DMS53 treated with DMSO at 0.1 percent for 48 hours (cell line): ENCODE measurements at regions not wholly inside any gene's neighbourhood (a gene's known extent, or its start where the extent isn't known, plus 50 kb on each side); places are given as distances from the start of the nearest gene placed in this dataset.
"Not testable (repeated sequence)": the region's sequence is repeated elsewhere in the genome, so short reads cannot be mapped to it uniquely, and the experiment has no call there.

ENCODE experiments used
- DNase-seq: peaks from one replicate; lab custom pipeline; 2025; ENCODE audit not compliant: unreplicated experiment; lab: John Stamatoyannopoulos, UW

- DNase-seq, result not testable (repeated sequence)
These were observed 311.1 kb upstream of the CNTNAP2 start for GRCh38 chr7:145805496-145805895.

- no peak for DNase-seq
These were observed 319.1 kb upstream of the CNTNAP2 start for GRCh38 chr7:145797507-145797906.

- DNase-seq, result no peak
These were observed 321.5 kb upstream of the CNTNAP2 start for GRCh38 chr7:145795132-145795531.

- DNase-seq, result peak; percentile 66
These were observed 331.5 kb upstream of the CNTNAP2 start for GRCh38 chr7:145784809-145785780.

- DNase-seq, result peak; percentile 12
These were observed 335.2 kb upstream of the CNTNAP2 start for GRCh38 chr7:145781388-145781787.

GRCh38 chr7:145779140-145779539 lies 337.5 kb upstream of the CNTNAP2 start:
- no peak for DNase-seq

GRCh38 chr7:145774777-145775176 lies 341.8 kb upstream of the CNTNAP2 start:
- DNase-seq, result no peak

- no peak for DNase-seq
These were observed 363.6 kb upstream of the CNTNAP2 start for GRCh38 chr7:145753004-145753403.

GRCh38 chr7:145737617-145738016 lies 379.0 kb upstream of the CNTNAP2 start:
- no peak for DNase-seq

- DNase-seq, result no peak
These were observed 381.5 kb upstream of the CNTNAP2 start for GRCh38 chr7:145735061-145735460.

GRCh38 chr7:145732521-145732920 lies 384.1 kb upstream of the CNTNAP2 start:
- DNase-seq, result no peak

- no peak for DNase-seq
These were observed 386.9 kb upstream of the CNTNAP2 start for GRCh38 chr7:145729691-145730090.

- no peak for DNase-seq
These were observed 398.5 kb upstream of the CNTNAP2 start for GRCh38 chr7:145718129-145718528.

- DNase-seq, result no peak
These were observed 416.1 kb upstream of the CNTNAP2 start for GRCh38 chr7:145700488-145700887.

GRCh38 chr7:145698526-145699262 lies 417.9 kb upstream of the CNTNAP2 start:
- DNase-seq, result no peak

- DNase-seq, result not testable (repeated sequence)
These were observed 419.0 kb upstream of the CNTNAP2 start for GRCh38 chr7:145697412-145698107.

GRCh38 chr7:145696071-145696470 lies 420.5 kb upstream of the CNTNAP2 start:
- DNase-seq, result no peak

GRCh38 chr7:145692237-145692950 lies 424.2 kb upstream of the CNTNAP2 start:
- DNase-seq, result no peak

- DNase-seq, result no peak
These were observed 425.2 kb upstream of the CNTNAP2 start for GRCh38 chr7:145691377-145691914.

- DNase-seq, result no peak
These were observed 435.0 kb upstream of the CNTNAP2 start for GRCh38 chr7:145681646-145682045.
